GM23338 (cell line): ENCODE measurements at regions not wholly inside any gene's neighbourhood (a gene's known extent, or its start where the extent isn't known, plus 50 kb on each side); places are given as distances from the start of the nearest gene placed in this dataset.

Source experiments
- ATAC-seq: fragments of 200-7000 bp; cut with Tn5 transposase; 3 replicates; pipeline ENCODE4 v1.9.1; 2020
- DNase-seq: peaks from one replicate; pipeline ENCODE4 v3.0.0-alpha.2; 2015; ENCODE audit warnings: low spot score
- H2AFZ ChIP-seq: fragments of 200-600 bp; sonication (generic); 2 replicates; pipeline ENCODE4 v1.8.0; 2016; ENCODE audit warnings: antibody characterized with exemption, mild to moderate bottlenecking, moderate library complexity
- H3F3A ChIP-seq: fragments of 200-600 bp; sonication (generic); replicated peaks from 2 replicates; pipeline ENCODE4 v1.8.0; 2017; ENCODE audit warnings: antibody characterized with exemption, mixed run types, low read depth
- H3K27ac ChIP-seq: fragments of 200-600 bp; sonication (generic); 2 replicates; pipeline ENCODE4 v1.6.1; 2016; ENCODE audit warnings: low read depth
- H3K27me3 ChIP-seq: fragments of 200-600 bp; sonication (generic); 2 replicates; pipeline ENCODE4 v1.8.0; 2016; ENCODE audit warnings: mild to moderate bottlenecking, mixed run types, moderate library complexity; ENCODE audit not compliant: insufficient read depth
- H3K36me3 ChIP-seq: fragments of 200-600 bp; sonication (generic); 2 replicates; pipeline ENCODE4 v1.8.0; 2016; ENCODE audit warnings: mild to moderate bottlenecking; ENCODE audit not compliant: insufficient read depth
- H3K4me1 ChIP-seq: fragments of 200-600 bp; sonication (generic); 2 replicates; pipeline ENCODE4 v1.8.0; 2016; ENCODE audit warnings: mild to moderate bottlenecking, moderate library complexity; ENCODE audit not compliant: insufficient read depth
- H3K4me2 ChIP-seq: fragments of 200-600 bp; sonication (generic); 2 replicates; pipeline ENCODE4 v1.7.1; 2017; ENCODE audit warnings: mixed run types
- H3K4me3 ChIP-seq: fragments of 200-600 bp; sonication (generic); 2 replicates; pipeline ENCODE4 v1.6.1; 2016; ENCODE audit warnings: mixed run types
- H3K79me2 ChIP-seq: fragments of 200-600 bp; sonication (generic); replicated peaks from 2 replicates; pipeline ENCODE4 v1.8.0; 2017; ENCODE audit warnings: mild to moderate bottlenecking; ENCODE audit not compliant: insufficient read depth
- H3K9me2 ChIP-seq: fragments of 200-600 bp; sonication (generic); 2 replicates; pipeline ENCODE4 v1.8.0; 2017; ENCODE audit not compliant: insufficient read depth
- H4K20me1 ChIP-seq: fragments of 200-600 bp; sonication (generic); replicated peaks from 2 replicates; pipeline ENCODE4 v1.8.0; 2017; ENCODE audit warnings: mild to moderate bottlenecking; ENCODE audit not compliant: insufficient read depth
- H3K27ac Mint-ChIP-seq: 2 replicates; pipeline ENCODE4 v1.8.0; 2020; ENCODE audit warnings: inconsistent platforms, mild to moderate bottlenecking, moderate library complexity, mixed read lengths
- H3K27me3 Mint-ChIP-seq: 3 replicates; pipeline ENCODE4 v1.8.0; 2022; ENCODE audit warnings: low read depth, mild to moderate bottlenecking, moderate library complexity, mixed read lengths, inconsistent platforms; ENCODE audit not compliant: insufficient read depth, poor library complexity
- H3K36me3 Mint-ChIP-seq: 3 replicates; pipeline ENCODE4 v1.8.0; 2021; ENCODE audit warnings: low read depth, mild to moderate bottlenecking, inconsistent platforms, moderate library complexity, mixed read lengths
- H3K4me1 Mint-ChIP-seq: 3 replicates; pipeline ENCODE4 v1.8.0; 2020; ENCODE audit warnings: mild to moderate bottlenecking, inconsistent platforms, mixed read lengths
- H3K4me3 Mint-ChIP-seq: 3 replicates; pipeline ENCODE4 v1.8.0; 2021; ENCODE audit warnings: moderate library complexity, mild to moderate bottlenecking, inconsistent platforms, mixed read lengths
- H3K9me3 Mint-ChIP-seq: 3 replicates; pipeline ENCODE4 v1.8.0; 2020; ENCODE audit warnings: moderate library complexity, mild to moderate bottlenecking, inconsistent platforms, mixed read lengths
- CREB1 ChIP-seq: fragments of 250-450 bp; sonication (Bioruptor Pico); IDR thresholded peaks from 2 replicates; pipeline ENCODE4 v1.5.0; 2020; ENCODE audit warnings: low read depth, mild to moderate bottlenecking, moderate library complexity
- CTCF ChIP-seq, 2 experiments: fragments of 200-600 bp in 1 of 2; sonication (generic) in 1 of 2; conservative IDR thresholded peaks; 2 replicates each; pipeline versions ENCODE4 v1.5.1 to v1.6.1; 2016 to 2017; ENCODE audit warnings: antibody characterized with exemption in 2 of 2, low read depth in 2 of 2, mild to moderate bottlenecking in 2 of 2, moderate library complexity in 1 of 2
- ETS1 ChIP-seq: IDR thresholded peaks from 2 replicates; pipeline ENCODE4 v1.6.1; 2016; ENCODE audit warnings: antibody characterized with exemption
- EZH2 ChIP-seq: fragments of 200-600 bp; sonication (generic); IDR thresholded peaks from one replicate; pipeline ENCODE4 v1.8.0; 2017; ENCODE audit warnings: antibody characterized with exemption, mild to moderate bottlenecking, low read depth; ENCODE audit not compliant: unreplicated experiment
- EZH2phosphoT487 ChIP-seq: fragments of 200-600 bp; sonication (generic); IDR thresholded peaks from one replicate; pipeline ENCODE4 v1.8.1; 2018; ENCODE audit warnings: antibody characterized with exemption; ENCODE audit not compliant: unreplicated experiment
- JUNB ChIP-seq: IDR thresholded peaks from one replicate; pipeline ENCODE4 v1.6.1; 2016; ENCODE audit warnings: antibody characterized with exemption; ENCODE audit not compliant: unreplicated experiment
- NANOG ChIP-seq: IDR thresholded peaks from 2 replicates; pipeline ENCODE4 v1.6.1; 2016; ENCODE audit warnings: antibody characterized with exemption, borderline replicate concordance
- POLR2AphosphoS5 ChIP-seq: IDR thresholded peaks from 2 replicates; pipeline ENCODE4 v1.6.1; 2016; ENCODE audit warnings: antibody characterized with exemption, low read depth
- REST ChIP-seq: IDR thresholded peaks from one replicate; pipeline ENCODE4 v1.6.1; 2018; ENCODE audit warnings: antibody characterized with exemption; ENCODE audit not compliant: unreplicated experiment
- STAT1 ChIP-seq: IDR thresholded peaks from one replicate; pipeline ENCODE4 v1.6.1; 2016; ENCODE audit warnings: antibody characterized with exemption; ENCODE audit not compliant: unreplicated experiment
- ZNF114 ChIP-seq: fragments of 250-450 bp; sonication (Bioruptor Pico); IDR thresholded peaks from 2 replicates; pipeline ENCODE4 v1.5.0; 2020; ENCODE audit warnings: mild to moderate bottlenecking, moderate library complexity
- ZNF331 ChIP-seq: fragments of 250-450 bp; sonication (Bioruptor Pico); IDR thresholded peaks from 2 replicates; pipeline ENCODE4 v1.5.0; 2020; ENCODE audit warnings: low read depth, mild to moderate bottlenecking, moderate library complexity

GRCh38 chr9:80556631-80557030, 984.9 kb downstream of the TLE4 start (continued):
- no peak for TF ChIP-seq CTCF (conservative IDR thresholded peaks at IDR 0.05; ENCODE audit: low read depth in 2 of 2)
- TF ChIP-seq STAT1: no peak
- no peak for TF ChIP-seq JUNB
- TF ChIP-seq EZH2phosphoT487: no peak
- TF ChIP-seq POLR2AphosphoS5: no peak
- TF ChIP-seq NANOG: no peak
- no peak for TF ChIP-seq REST
- TF ChIP-seq EZH2: no peak
- TF ChIP-seq ZNF114: no peak
- no peak for TF ChIP-seq ZNF331 (CRISPR knock-in tag)

GRCh38 chr9:80555782-80556325, 984.1 kb downstream of the TLE4 start:
- no peak overlapping the region for H3K4me2 ChIP-seq
- Mint-ChIP-seq H3K27ac (no peak overlapping the region), H3K4me1 (peaks cover 6% of the 10 kb centered on the region; the same call in 2 of the 3 replicates), H3K27me3 (no peaks in the 10 kb centered on the region), H3K4me3 (no peak overlapping the region), H3K36me3 (no peaks in the 10 kb centered on the region), H3K9me3 (no peaks in the 10 kb centered on the region)
- H3K36me3 ChIP-seq: no peaks in the 10 kb centered on the region
- no peaks in the 10 kb centered on the region for H3K9me2 ChIP-seq
- DNase-seq (no peak), ATAC-seq (no peak)
- no peak overlapping the region for H3K4me3 ChIP-seq
- H3K4me1 ChIP-seq: no peaks in the 10 kb centered on the region
- no peaks in the 10 kb centered on the region for H3F3A ChIP-seq
- H3K27ac ChIP-seq: no peak overlapping the region
- H3K27me3 ChIP-seq: no peaks in the 10 kb centered on the region
- no peaks in the 10 kb centered on the region for H3K79me2 ChIP-seq
- H2AFZ ChIP-seq: no peak overlapping the region
- no peaks in the 10 kb centered on the region for H4K20me1 ChIP-seq
- TF ChIP-seq ZNF114 (no peak), EZH2 (no peak), REST (no peak), ETS1 (no peak), POLR2AphosphoS5 (no peak), NANOG (no peak), CTCF (conservative IDR thresholded peaks at IDR 0.05; ENCODE audit: low read depth in 2 of 2) (no peak), STAT1 (no peak), CREB1 (CRISPR knock-in tag) (no peak), EZH2phosphoT487 (no peak), ZNF331 (CRISPR knock-in tag) (no peak), JUNB (no peak)
